GM12878 (cell line): ENCODE measurements at regions not wholly inside any gene's neighbourhood (a gene's known extent, or its start where the extent isn't known, plus 50 kb on each side); places are given as distances from the start of the nearest gene placed in this dataset.

Source experiments
- EZH2 ChIP-seq: IDR thresholded peaks from 2 replicates; pipeline ENCODE4 v1.6.1; 2012; ENCODE audit warnings: low read depth, mild to moderate bottlenecking, control low read depth, inconsistent platforms, low read length, borderline replicate concordance; ENCODE audit not compliant: control insufficient read depth
- FOXM1 ChIP-seq: IDR thresholded peaks from 2 replicates; pipeline ENCODE4 v1.6.1; 2012; ENCODE audit warnings: low read depth, mild to moderate bottlenecking, inconsistent platforms, low read length, moderate library complexity
- HDAC6 ChIP-seq: fragments of 200-600 bp; sonication (generic); IDR thresholded peaks from one replicate; pipeline ENCODE4 v1.8.0; 2017; ENCODE audit warnings: antibody characterized with exemption; ENCODE audit not compliant: unreplicated experiment
- NFYB ChIP-seq: IDR thresholded peaks from 2 replicates; pipeline ENCODE4 v1.6.1; 2011; ENCODE audit warnings: low read depth, mild to moderate bottlenecking, low read length, improper control_type of control experiment, moderate library complexity; ENCODE audit not compliant: insufficient read depth
- POLR2A ChIP-seq: IDR thresholded peaks from 2 replicates; pipeline ENCODE4 v1.6.1; 2011; ENCODE audit warnings: low read depth, mild to moderate bottlenecking, low read length
- POLR2AphosphoS2 ChIP-seq: IDR thresholded peaks from 2 replicates; pipeline ENCODE4 v1.6.1; 2011; ENCODE audit warnings: low read depth, mild to moderate bottlenecking, low read length, improper control_type of control experiment, moderate library complexity
- POLR2AphosphoS5 ChIP-seq: IDR thresholded peaks from 2 replicates; pipeline ENCODE4 v1.6.1; 2011; ENCODE audit warnings: mild to moderate bottlenecking, low read length, inconsistent platforms
- STAT1 ChIP-seq: fragments of 450-650 bp; conservative IDR thresholded peaks from 2 replicates; pipeline ENCODE4 v1.6.1; 2014; ENCODE audit warnings: antibody characterized with exemption, mild to moderate bottlenecking
- SUZ12 ChIP-seq: fragments of 200-600 bp; sonication (generic); IDR thresholded peaks from one replicate; pipeline ENCODE4 v1.6.1; 2018; ENCODE audit warnings: antibody characterized with exemption, mild to moderate bottlenecking; ENCODE audit not compliant: unreplicated experiment
- TAF1 ChIP-seq: IDR thresholded peaks from 2 replicates; pipeline ENCODE4 v1.6.1; 2011; ENCODE audit warnings: mild to moderate bottlenecking, low read depth, low read length, borderline replicate concordance
- TF ChIP-seq, protein P1 (sequence below), 3 experiments: IDR thresholded peaks in 2 of 3; conservative IDR thresholded peaks in 1 of 3; 2 replicates each; pipeline ENCODE4 v1.5.1; 2011; ENCODE audit warnings: low read depth in 3 of 3, low read length in 3 of 3, mild to moderate bottlenecking in 3 of 3, control low read depth in 2 of 3, moderate library complexity in 2 of 3, inconsistent platforms in 1 of 3, mixed read lengths in 1 of 3; ENCODE audit not compliant: control insufficient read depth in 2 of 3, insufficient read depth in 1 of 3; ENCODE audit errors: extremely low read depth in 1 of 3
- TF ChIP-seq, protein P2 (sequence below): IDR thresholded peaks from 2 replicates; pipeline ENCODE4 v1.6.1; 2011; ENCODE audit warnings: low read depth, low read length, improper control_type of control experiment, borderline replicate concordance

DNA sequence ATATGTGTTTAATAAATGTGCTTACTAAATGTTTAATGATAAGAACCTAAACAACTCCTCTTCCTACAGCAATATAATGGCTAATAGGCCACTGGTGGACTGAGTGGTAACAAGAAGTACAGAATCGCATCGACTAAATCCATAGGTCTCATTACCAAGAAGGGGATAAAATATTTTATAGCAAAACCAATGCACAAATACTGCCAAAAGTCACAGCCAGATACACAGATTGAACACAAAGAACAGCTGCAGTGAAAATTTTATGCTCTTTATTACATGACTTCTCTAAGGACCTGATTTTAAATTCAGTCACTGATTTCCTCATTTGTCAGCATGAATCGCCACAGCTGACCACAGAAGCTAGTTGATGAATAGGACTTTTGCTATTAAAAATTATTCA lies 285.4 kb downstream of the DHX15 start:
- TF ChIP-seq, protein P1, sequence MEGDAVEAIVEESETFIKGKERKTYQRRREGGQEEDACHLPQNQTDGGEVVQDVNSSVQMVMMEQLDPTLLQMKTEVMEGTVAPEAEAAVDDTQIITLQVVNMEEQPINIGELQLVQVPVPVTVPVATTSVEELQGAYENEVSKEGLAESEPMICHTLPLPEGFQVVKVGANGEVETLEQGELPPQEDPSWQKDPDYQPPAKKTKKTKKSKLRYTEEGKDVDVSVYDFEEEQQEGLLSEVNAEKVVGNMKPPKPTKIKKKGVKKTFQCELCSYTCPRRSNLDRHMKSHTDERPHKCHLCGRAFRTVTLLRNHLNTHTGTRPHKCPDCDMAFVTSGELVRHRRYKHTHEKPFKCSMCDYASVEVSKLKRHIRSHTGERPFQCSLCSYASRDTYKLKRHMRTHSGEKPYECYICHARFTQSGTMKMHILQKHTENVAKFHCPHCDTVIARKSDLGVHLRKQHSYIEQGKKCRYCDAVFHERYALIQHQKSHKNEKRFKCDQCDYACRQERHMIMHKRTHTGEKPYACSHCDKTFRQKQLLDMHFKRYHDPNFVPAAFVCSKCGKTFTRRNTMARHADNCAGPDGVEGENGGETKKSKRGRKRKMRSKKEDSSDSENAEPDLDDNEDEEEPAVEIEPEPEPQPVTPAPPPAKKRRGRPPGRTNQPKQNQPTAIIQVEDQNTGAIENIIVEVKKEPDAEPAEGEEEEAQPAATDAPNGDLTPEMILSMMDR (IDR thresholded peaks at IDR 0.05 in 2 of 3, conservative IDR thresholded peaks at IDR 0.05 in 1 of 3; ENCODE audit: control insufficient read depth in 2 of 3, extremely low read depth in 1 of 3, insufficient read depth in 1 of 3, low read depth in 3 of 3, low read length in 3 of 3), result no peak
- TF ChIP-seq STAT1 (no peak), HDAC6 (no peak), NFYB (no peak), SUZ12 (no peak), POLR2AphosphoS2 (no peak), EZH2 (no peak), POLR2AphosphoS5 (no peak), POLR2A (no peak), TAF1 (no peak), FOXM1 (no peak)
- TF ChIP-seq, protein P2, sequence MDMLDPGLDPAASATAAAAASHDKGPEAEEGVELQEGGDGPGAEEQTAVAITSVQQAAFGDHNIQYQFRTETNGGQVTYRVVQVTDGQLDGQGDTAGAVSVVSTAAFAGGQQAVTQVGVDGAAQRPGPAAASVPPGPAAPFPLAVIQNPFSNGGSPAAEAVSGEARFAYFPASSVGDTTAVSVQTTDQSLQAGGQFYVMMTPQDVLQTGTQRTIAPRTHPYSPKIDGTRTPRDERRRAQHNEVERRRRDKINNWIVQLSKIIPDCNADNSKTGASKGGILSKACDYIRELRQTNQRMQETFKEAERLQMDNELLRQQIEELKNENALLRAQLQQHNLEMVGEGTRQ, result no peak
